ENCODE measurements at regions not wholly inside any gene's neighbourhood (a gene's known extent, or its start where the extent isn't known, plus 50 kb on each side); places are given as distances from the start of the nearest gene placed in this dataset.

- Histone ChIP-seq H3K9me3 (no peaks in the 10 kb centered on the region), H3K36me3 (no peaks in the 10 kb centered on the region), H3K27ac (peak overlapping the region in 1 of 4 donors; percentile 38), H3K4me3 (no peak overlapping the region), H3K4me1 (peaks cover 0 to 4% (median 0%) of the 10 kb centered on the region in 4 donors), H3K27me3 (no peaks in the 10 kb centered on the region)
- DNase-seq: peak in 1 of 3 donors; percentile 69
- TF ChIP-seq CTCF (IDR thresholded peaks at IDR 0.05) (no peak), POLR2A (IDR thresholded peaks at IDR 0.05) (no peak)
These were observed 197.6 kb upstream of the ZNF32 start for GRCh38 chr10:43846187-43846680.

GRCh38 chr10:43845121-43845520 is 196.4 kb upstream of the ZNF32 start:
- no peak for DNase-seq
- TF ChIP-seq POLR2A (IDR thresholded peaks at IDR 0.05): no peak
- TF ChIP-seq CTCF (IDR thresholded peaks at IDR 0.05): no peak
- H3K27ac ChIP-seq: peak overlapping the region in 1 of 4 donors; percentile 31

GRCh38 chr10:43844221-43844620 is 195.5 kb upstream of the ZNF32 start:
- TF ChIP-seq POLR2A (IDR thresholded peaks at IDR 0.05): no peak
- TF ChIP-seq CTCF (IDR thresholded peaks at IDR 0.05): no peak
- no peak overlapping the region for H3K4me3 ChIP-seq
- H3K27ac ChIP-seq: peak overlapping the region in 2 of 4 donors; percentile 17 to 52
- no peak for DNase-seq
- H3K9me3 ChIP-seq: no peaks in the 10 kb centered on the region
- peaks cover 0 to 4% (median 0%) of the 10 kb centered on the region in 4 donors for H3K4me1 ChIP-seq
- H3K36me3 ChIP-seq: no peaks in the 10 kb centered on the region
- no peaks in the 10 kb centered on the region for H3K27me3 ChIP-seq

More at GRCh38 chr10:43845121-43845520, 196.4 kb upstream of the ZNF32 start:
- H3K4me3 ChIP-seq: no peak overlapping the region
- H3K9me3 ChIP-seq: no peaks in the 10 kb centered on the region
- peaks cover 0 to 4% (median 0%) of the 10 kb centered on the region in 4 donors for H3K4me1 ChIP-seq
- H3K27me3 ChIP-seq: no peaks in the 10 kb centered on the region
- no peaks in the 10 kb centered on the region for H3K36me3 ChIP-seq

- no peak overlapping the region for H3K4me3 ChIP-seq
- peaks cover 0 to 4% (median 0%) of the 10 kb centered on the region in 4 donors for H3K4me1 ChIP-seq
- H3K27me3 ChIP-seq: no peaks in the 10 kb centered on the region
- TF ChIP-seq CTCF (IDR thresholded peaks at IDR 0.05) (no peak), POLR2A (IDR thresholded peaks at IDR 0.05) (no peak)
- no peak for DNase-seq
- H3K27ac ChIP-seq: peak overlapping the region in 3 of 4 donors; percentile 17 to 53 (median 52)
- no peaks in the 10 kb centered on the region for H3K36me3 ChIP-seq
- H3K9me3 ChIP-seq: no peaks in the 10 kb centered on the region
These were observed 194.8 kb upstream of the ZNF32 start for GRCh38 chr10:43843321-43844101.

GRCh38 chr10:43842496-43842895 is 193.8 kb upstream of the ZNF32 start:
- Histone ChIP-seq H3K27ac (peak overlapping the region in 1 of 4 donors; percentile 52), H3K27me3 (no peaks in the 10 kb centered on the region), H3K4me1 (peaks cover 0 to 4% (median 0%) of the 10 kb centered on the region in 4 donors), H3K36me3 (no peaks in the 10 kb centered on the region), H3K4me3 (no peak overlapping the region), H3K9me3 (no peaks in the 10 kb centered on the region)
- TF ChIP-seq CTCF (IDR thresholded peaks at IDR 0.05) (no peak), POLR2A (IDR thresholded peaks at IDR 0.05) (no peak)
- no peak for DNase-seq
